MM.1S (cell line): ENCODE measurements at regions not wholly inside any gene's neighbourhood (a gene's known extent, or its start where the extent isn't known, plus 50 kb on each side); places are given as distances from the start of the nearest gene placed in this dataset.

Experiments
- EZH2 ChIP-seq: fragments of 300-600 bp; sonication (generic); optimal IDR thresholded peaks from 2 replicates; pipeline ENCODE3; 2017; ENCODE audit warnings: low read depth, mild to moderate bottlenecking, antibody characterized with exemption, low read length, mixed read lengths
- TF ChIP-seq, protein P1 (sequence below): fragments of 300-600 bp; sonication (generic); IDR thresholded peaks from 2 replicates; pipeline ENCODE4 v1.5.1; 2016; ENCODE audit warnings: antibody characterized with exemption, low read length, mixed read lengths

DNA sequence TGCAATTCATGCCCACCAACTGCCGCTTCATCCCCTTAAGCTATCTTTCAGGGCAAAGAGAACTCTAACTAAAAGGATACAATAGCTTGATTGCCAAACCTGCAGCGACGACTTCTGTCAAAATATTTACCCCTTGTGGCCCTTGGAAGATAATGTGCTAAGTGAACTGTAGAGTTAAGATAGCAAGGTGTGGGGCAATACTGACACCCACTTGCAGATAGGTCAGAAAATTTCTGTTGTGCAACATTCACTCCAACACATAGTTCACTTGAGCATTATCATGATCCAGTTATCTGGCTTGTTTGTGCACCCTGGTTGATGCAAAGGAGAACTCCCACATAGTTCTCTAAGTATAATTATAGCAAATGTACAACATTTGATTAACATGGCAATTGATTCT is 55.6 kb downstream of the RHOXF2B start:
- no peak for TF ChIP-seq EZH2
- TF ChIP-seq, protein P1, sequence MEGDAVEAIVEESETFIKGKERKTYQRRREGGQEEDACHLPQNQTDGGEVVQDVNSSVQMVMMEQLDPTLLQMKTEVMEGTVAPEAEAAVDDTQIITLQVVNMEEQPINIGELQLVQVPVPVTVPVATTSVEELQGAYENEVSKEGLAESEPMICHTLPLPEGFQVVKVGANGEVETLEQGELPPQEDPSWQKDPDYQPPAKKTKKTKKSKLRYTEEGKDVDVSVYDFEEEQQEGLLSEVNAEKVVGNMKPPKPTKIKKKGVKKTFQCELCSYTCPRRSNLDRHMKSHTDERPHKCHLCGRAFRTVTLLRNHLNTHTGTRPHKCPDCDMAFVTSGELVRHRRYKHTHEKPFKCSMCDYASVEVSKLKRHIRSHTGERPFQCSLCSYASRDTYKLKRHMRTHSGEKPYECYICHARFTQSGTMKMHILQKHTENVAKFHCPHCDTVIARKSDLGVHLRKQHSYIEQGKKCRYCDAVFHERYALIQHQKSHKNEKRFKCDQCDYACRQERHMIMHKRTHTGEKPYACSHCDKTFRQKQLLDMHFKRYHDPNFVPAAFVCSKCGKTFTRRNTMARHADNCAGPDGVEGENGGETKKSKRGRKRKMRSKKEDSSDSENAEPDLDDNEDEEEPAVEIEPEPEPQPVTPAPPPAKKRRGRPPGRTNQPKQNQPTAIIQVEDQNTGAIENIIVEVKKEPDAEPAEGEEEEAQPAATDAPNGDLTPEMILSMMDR, result no peak
